ENCODE measurements at regions not wholly inside any gene's neighbourhood (a gene's known extent, or its start where the extent isn't known, plus 50 kb on each side); places are given as distances from the start of the nearest gene placed in this dataset.

- peak in 2 of 3 donors; percentile 9 to 35 for DNase-seq
Measured at GRCh38 chr14:38073641-38074040, 134.1 kb upstream of the SSTR1 start.

DNA sequence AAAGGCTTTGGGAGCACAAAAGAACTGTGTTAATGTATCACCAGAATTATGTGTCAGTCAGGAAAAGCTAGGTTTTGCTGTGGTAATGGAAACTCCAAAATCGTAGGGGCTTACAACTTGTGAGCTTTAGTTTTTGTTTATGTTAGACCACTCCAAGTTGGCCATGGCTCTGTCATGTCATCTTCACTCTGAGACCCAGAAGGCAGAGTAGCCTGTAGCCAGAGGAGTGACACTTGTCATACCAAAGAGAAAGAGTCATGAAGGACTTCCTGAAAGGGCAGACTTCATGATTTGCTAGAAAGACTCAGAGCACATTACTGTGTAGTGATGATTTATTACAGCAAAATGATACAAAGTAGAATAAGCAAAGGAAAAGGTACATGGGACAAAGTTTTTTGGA lies 133.6 kb upstream of the SSTR1 start:
- no peak for DNase-seq

DNA sequence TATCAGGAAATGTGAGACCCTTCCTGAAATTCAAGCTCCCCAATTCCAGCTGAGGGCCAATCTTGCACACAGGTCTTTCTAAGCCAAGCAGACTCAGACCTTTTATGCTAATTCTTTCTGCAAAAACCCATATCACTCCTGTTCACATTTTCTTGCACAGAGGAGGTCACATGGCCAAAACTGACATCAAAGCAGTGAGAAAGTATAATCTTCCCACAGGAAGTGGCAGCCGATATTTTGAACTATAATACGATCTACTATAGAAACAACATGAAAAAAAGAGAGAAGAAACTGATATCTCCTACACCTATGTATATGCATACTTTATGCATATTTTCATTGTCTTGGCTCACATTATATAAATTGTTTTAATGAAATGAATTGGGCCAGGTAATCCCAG lies 132.9 kb upstream of the SSTR1 start:
- no peak for DNase-seq

DNA sequence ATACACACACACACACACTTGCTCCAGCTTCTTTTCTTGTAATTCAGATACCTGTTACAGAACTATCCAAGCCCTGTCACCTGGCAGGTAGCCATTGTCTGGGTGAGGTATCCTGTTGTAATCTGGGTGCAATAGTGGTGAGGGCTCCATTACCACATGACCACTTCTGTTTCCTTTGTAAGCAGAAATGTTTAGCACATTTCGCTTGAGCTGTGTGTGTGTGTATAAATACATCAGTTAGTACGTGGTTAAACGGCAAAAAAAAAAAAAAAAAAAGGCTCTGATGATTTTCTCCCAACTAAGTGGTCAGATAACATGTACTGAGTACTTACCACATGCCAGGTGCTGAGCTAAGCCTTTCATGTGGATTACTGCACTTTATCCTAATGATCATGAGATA lies 129.3 kb upstream of the SSTR1 start:
- DNase-seq: no peak

DNA sequence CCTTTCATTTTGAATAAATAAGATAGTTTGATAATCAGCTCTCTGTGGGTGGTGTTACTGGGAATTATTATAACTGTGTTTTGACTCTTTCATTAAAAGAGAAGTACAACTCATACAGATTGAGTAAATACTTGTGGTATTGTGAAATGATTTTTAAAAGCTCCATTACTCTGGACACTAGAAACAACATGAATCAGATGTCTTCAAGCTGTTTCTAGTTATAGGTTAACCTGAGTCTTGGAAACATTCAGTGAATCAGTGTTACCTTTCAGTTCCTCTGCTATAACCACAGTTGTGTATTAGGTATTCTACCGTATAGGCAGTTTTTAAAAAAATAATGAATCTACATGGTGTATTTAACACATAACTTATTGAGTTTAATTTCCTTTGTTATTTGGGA lies 128.4 kb upstream of the SSTR1 start:
- peak in 2 of 3 donors; percentile 31 to 34 for DNase-seq

DNA sequence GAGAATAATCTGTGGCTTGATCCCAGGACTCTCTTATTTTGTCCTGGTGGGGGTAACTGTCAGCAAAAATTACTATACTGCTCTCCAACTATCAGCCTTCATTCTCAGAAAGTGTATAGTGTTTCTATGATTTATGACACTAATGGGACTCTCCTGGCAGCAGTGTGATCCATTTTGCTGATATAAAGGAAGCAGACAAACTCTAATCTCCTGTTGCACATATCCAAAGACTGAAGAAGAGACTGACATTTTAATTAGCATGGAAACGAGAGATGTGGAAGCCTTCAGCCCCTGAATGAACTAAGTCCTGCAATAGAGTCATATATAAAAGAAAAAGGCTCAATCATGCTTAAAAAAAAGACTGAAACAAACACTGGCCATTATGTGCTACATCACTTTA lies 127.8 kb upstream of the SSTR1 start:
- no peak for DNase-seq

DNA sequence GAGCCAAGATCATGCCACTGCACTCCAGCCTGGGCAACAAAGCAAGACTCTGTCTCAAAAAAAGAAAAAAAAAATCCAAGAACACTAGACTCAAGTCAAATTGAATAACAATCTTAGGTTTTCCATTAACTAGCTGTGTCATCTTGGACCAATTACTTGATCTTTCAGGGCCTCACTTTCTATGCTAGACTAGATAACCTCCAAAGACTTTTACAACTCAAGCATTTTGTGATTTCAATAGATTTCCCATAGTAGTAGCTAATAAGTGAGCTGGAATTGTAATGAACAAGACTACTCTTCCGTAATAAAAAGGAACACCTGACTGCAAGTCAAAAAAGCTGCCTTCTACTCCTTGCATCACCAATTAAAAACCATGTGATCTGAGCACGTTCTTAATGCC lies 127.0 kb upstream of the SSTR1 start:
- DNase-seq: no peak

GRCh38 chr14:38083039-38083438 lies 124.7 kb upstream of the SSTR1 start:
- DNase-seq: no peak

- peak in 2 of 3 donors; percentile 23 to 48 for DNase-seq
Measured at GRCh38 chr14:38089123-38089522, 118.6 kb upstream of the SSTR1 start.

DNA sequence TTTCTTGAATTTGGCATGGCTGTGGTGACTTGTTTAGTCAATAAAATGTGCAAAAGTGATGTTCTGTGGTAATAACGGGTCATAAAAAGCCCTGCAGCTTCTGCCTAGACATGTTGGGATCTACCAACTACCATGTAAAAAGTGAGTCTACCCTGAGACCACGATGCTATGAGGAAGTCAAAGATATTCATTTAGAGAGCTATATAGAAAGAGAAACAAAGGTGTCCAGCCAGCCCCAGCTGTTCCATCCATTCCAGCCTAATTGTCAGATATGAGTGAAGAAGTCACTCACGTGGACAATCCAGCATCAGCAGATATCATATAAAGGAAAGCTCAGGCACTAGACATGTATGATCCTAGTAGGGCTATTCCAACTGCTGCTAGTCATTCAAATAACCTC lies 117.2 kb upstream of the SSTR1 start:
- DNase-seq: no peak

GRCh38 chr14:38098074-38098836 lies 109.4 kb upstream of the SSTR1 start:
- DNase-seq: no peak

- DNase-seq: no peak
Measured at GRCh38 chr14:38101679-38102078, 106.0 kb upstream of the SSTR1 start.

DNA sequence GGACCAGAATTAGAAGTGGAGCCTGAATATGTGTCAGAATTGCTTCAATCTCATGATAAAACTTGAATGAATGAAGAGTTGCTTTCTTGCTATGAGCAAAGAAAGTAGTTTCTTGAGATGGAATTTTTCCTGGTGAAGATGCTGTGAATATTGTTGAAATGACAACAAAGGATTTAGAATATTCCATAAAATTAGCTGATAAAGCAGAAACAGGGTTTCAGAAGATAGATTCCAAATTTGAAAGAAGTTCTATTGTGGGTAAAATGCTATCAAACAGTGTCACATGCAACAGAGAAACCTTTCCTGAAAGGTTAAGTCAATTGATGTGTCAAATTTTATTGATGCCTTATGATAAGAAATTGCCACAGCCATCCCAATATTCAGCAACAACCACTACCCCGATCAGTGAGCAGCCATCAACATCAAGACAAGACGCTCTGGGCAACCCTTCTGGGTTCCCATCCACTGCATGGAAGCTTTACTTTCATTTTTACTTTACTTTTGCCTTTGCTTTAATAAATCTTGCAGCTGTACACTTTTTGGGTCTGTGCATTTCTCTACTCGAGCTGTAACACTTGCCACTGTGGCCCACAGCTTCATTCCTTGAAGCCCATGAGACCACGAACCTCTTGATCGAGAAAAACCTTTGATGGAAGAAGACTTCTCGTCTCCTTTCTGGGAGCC lies 104.0 kb upstream of the SSTR1 start:
- DNase-seq: no peak

- DNase-seq: no peak
Measured at GRCh38 chr14:38105106-38105702, 102.5 kb upstream of the SSTR1 start.

DNA sequence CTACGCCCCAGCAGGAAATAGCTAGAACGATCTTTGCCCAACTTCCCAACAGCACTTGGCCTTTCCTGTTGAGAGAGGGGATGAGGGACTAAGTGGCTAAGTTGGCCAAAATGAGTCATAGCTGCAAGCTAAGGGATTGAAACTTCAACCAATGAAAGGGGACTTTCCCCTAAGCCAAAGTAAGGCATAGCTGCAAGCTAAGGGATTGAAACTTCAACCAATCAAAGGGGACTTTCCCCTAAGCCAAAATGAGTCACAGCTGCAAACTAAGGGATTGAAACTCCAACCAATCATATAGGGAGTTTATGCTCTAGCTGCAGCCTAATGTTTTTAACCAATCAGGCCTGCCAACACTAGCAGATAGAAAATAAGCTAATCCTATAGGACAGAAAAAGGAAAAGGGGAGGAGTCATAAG lies 100.5 kb upstream of the SSTR1 start:
- DNase-seq: peak; percentile 8 to 61 (median 43)

- DNase-seq: no peak
Measured at GRCh38 chr14:38108681-38109080, 99.0 kb upstream of the SSTR1 start.

- no peak for DNase-seq
Measured at GRCh38 chr14:38110258-38110657, 97.4 kb upstream of the SSTR1 start.

- DNase-seq: no peak
Measured at GRCh38 chr14:38111046-38111445, 96.7 kb upstream of the SSTR1 start.

DNA sequence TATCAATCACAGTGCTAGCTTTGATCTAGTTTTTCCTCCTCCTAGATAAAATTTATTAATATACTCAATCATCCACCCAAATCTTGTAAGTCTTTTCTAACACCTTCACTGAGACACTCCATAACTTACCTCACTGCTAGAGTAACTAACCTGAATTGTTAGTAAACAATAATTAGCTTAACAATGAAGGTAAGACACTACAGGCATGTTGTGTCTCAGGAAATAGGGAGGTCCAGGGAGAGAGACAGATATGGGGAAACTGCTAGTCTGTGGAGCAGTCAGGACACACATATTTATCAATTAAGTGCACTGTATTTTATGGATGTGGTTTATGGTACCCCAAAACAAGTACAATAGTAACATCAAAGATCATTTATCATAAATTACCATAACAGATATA lies 94.2 kb upstream of the SSTR1 start:
- DNase-seq: no peak

DNA sequence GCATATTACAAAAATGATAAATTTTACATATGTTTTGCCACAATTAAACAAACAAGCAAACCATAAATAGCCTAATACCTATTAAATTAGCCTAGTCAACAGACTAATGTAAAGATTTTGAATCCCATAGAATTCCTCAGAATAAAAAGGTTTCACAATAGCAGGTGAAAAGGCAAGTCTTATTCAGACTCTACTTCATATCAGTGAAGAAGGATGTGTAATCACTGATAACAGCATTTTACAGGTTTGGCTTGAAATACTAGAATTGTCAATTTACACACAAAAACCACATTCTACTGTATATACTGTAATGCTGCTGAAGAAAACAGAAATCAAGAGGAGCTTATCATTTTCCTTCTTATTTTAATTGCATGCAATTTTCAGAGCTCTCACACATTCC lies 90.8 kb upstream of the SSTR1 start:
- DNase-seq: no peak

DNA sequence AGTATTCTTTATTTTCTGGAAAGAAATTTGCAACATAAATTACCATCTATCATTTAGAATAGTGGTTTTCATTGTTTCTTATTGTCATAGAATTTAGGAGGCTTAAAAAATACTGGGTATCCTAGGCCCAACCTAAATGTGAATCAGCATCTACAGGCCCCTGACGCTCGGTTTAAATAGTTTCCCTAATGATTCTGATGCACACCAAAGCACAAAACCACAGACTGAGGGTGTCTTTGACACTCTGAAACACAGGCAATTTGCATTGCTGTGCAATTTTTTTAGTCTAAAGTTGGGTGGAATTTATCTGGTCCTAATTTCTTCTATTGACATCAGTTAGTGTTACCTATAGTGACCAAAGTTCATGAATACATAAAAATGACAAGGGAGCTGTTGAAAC lies 87.6 kb upstream of the SSTR1 start:
- no peak for DNase-seq

- DNase-seq: no peak
Measured at GRCh38 chr14:38121320-38122020, 86.2 kb upstream of the SSTR1 start.

GRCh38 chr14:38122241-38122640 lies 85.5 kb upstream of the SSTR1 start:
- DNase-seq: no peak

DNA sequence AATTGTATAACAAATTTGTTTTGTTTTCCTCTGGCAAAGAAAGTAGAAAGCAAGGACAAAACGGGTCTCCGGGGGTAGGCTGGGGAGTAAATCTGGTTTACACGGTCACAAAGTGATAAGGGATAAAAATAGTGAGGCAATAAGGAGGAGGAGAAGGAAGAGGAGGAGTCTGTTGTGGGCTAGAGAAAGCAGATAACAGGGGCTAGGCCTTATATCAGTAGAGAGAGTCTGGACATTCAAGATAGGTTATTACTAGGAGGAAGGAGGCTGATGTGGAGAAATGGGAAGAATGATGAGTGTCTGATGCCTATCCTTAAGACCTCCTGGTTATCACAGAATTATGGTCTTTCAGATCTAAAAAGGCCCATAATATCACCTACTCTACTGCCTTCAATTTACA lies 83.2 kb upstream of the SSTR1 start:
- DNase-seq: no peak

Data from suppressor macrophage treated with lipopolysaccharide for 1 hour (primary cell).